ENCODE measurements at regions not wholly inside any gene's neighbourhood (a gene's known extent, or its start where the extent isn't known, plus 50 kb on each side); places are given as distances from the start of the nearest gene placed in this dataset.

DNA sequence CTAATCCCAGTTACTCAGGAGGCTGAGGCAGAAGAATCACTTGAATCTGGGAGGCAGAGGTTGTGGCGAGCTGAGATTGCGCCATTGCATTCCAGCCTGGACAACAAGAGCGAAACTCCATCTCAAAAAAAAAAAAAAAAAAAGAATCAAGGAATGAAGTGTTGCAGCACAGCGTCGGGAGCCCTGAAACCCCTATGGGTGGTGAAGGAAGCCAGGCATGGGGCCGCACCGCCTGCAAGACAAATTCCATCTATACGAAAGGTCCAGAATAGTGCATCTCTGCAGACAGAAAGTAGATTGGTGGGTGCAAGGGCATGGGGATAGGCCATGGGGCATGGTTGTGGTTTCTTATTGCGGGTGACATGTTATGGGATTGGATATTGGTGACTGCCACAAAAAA lies 98.6 kb upstream of the PRR20G start:
- Histone ChIP-seq H3K4me1 (ENCODE audit: low read length) (no peaks in the 10 kb centered on the region), H4K20me1 (ENCODE audit: insufficient read depth, low read length) (no peaks in the 10 kb centered on the region), H3K27ac (ENCODE audit: low read length) (no peak overlapping the region), H3K9me3 (ENCODE audit: insufficient read depth, low read length) (peaks cover 3% of the 10 kb centered on the region; the same call in 1 of the 2 replicates), H3K4me2 (ENCODE audit: low read length) (no peak overlapping the region), H3K9ac (ENCODE audit: low read length) (no peak overlapping the region), H2AFZ (ENCODE audit: low read depth, low read length) (no peak overlapping the region), H3K79me2 (ENCODE audit: low read length) (no peaks in the 10 kb centered on the region), H3K4me3 (ENCODE audit: low read length) (no peak overlapping the region), H3K36me3 (replicated peaks; ENCODE audit: low read depth, low read length) (no peaks in the 10 kb centered on the region), H3K27me3 (ENCODE audit: low read depth, low read length) (peaks cover 27% of the 10 kb centered on the region)
- no peak for TF ChIP-seq EZH2phosphoT487 (IDR thresholded peaks at IDR 0.05; ENCODE audit: low read depth)
- no peak for TF ChIP-seq CTCF (IDR thresholded peaks at IDR 0.05; ENCODE audit: low read depth, low read length)

- Histone ChIP-seq H2AFZ (ENCODE audit: low read depth, low read length) (no peak overlapping the region), H3K27me3 (ENCODE audit: low read depth, low read length) (peaks cover 32% of the 10 kb centered on the region), H3K9me3 (ENCODE audit: insufficient read depth, low read length) (peaks cover 3% of the 10 kb centered on the region; the same call in 1 of the 2 replicates), H3K4me1 (ENCODE audit: low read length) (no peaks in the 10 kb centered on the region), H3K4me2 (ENCODE audit: low read length) (no peak overlapping the region), H3K9ac (ENCODE audit: low read length) (no peak overlapping the region), H3K79me2 (ENCODE audit: low read length) (no peaks in the 10 kb centered on the region), H4K20me1 (ENCODE audit: insufficient read depth, low read length) (no peaks in the 10 kb centered on the region), H3K36me3 (replicated peaks; ENCODE audit: low read depth, low read length) (no peaks in the 10 kb centered on the region), H3K4me3 (ENCODE audit: low read length) (no peak overlapping the region), H3K27ac (ENCODE audit: low read length) (no peak overlapping the region)
- TF ChIP-seq CTCF (IDR thresholded peaks at IDR 0.05; ENCODE audit: low read depth, low read length) (no peak), EZH2phosphoT487 (IDR thresholded peaks at IDR 0.05; ENCODE audit: low read depth) (no peak)
These were observed 97.7 kb upstream of the PRR20G start for GRCh38 chr3:127385540-127385870.

GRCh38 chr3:127384717-127385539 lies 97.1 kb upstream of the PRR20G start:
- Histone ChIP-seq H3K27ac (ENCODE audit: low read length) (no peak overlapping the region), H3K4me1 (ENCODE audit: low read length) (no peaks in the 10 kb centered on the region), H2AFZ (ENCODE audit: low read depth, low read length) (no peak overlapping the region), H3K9ac (ENCODE audit: low read length) (no peak overlapping the region), H3K79me2 (ENCODE audit: low read length) (no peaks in the 10 kb centered on the region), H3K36me3 (replicated peaks; ENCODE audit: low read depth, low read length) (no peaks in the 10 kb centered on the region), H3K27me3 (ENCODE audit: low read depth, low read length) (peaks cover 36% of the 10 kb centered on the region), H3K4me3 (ENCODE audit: low read length) (no peak overlapping the region), H3K9me3 (ENCODE audit: insufficient read depth, low read length) (peaks cover 3% of the 10 kb centered on the region; the same call in 1 of the 2 replicates), H4K20me1 (ENCODE audit: insufficient read depth, low read length) (no peaks in the 10 kb centered on the region), H3K4me2 (ENCODE audit: low read length) (no peak overlapping the region)
- TF ChIP-seq CTCF (IDR thresholded peaks at IDR 0.05; ENCODE audit: low read depth, low read length), result no peak
- no peak for TF ChIP-seq EZH2phosphoT487 (IDR thresholded peaks at IDR 0.05; ENCODE audit: low read depth)

GRCh38 chr3:127383656-127384179 lies 95.9 kb upstream of the PRR20G start:
- Histone ChIP-seq H3K4me1 (ENCODE audit: low read length) (no peaks in the 10 kb centered on the region), H3K27ac (ENCODE audit: low read length) (no peak overlapping the region), H3K36me3 (replicated peaks; ENCODE audit: low read depth, low read length) (no peaks in the 10 kb centered on the region), H4K20me1 (ENCODE audit: insufficient read depth, low read length) (no peaks in the 10 kb centered on the region), H3K79me2 (ENCODE audit: low read length) (no peaks in the 10 kb centered on the region), H2AFZ (ENCODE audit: low read depth, low read length) (no peak overlapping the region), H3K4me2 (ENCODE audit: low read length) (no peak overlapping the region), H3K9me3 (ENCODE audit: insufficient read depth, low read length) (peaks cover 3% of the 10 kb centered on the region; the same call in 1 of the 2 replicates), H3K4me3 (ENCODE audit: low read length) (no peak overlapping the region), H3K9ac (ENCODE audit: low read length) (no peak overlapping the region), H3K27me3 (ENCODE audit: low read depth, low read length) (peaks cover 36% of the 10 kb centered on the region)
- TF ChIP-seq EZH2phosphoT487 (IDR thresholded peaks at IDR 0.05; ENCODE audit: low read depth) (no peak), CTCF (IDR thresholded peaks at IDR 0.05; ENCODE audit: low read depth, low read length) (no peak)
